ENCODE measurements at regions not wholly inside any gene's neighbourhood (a gene's known extent, or its start where the extent isn't known, plus 50 kb on each side); places are given as distances from the start of the nearest gene placed in this dataset.

GRCh38 chr13:44786756-44787155 is 202.5 kb downstream of the NUFIP1 start:
- no peak for DNase-seq
- Histone ChIP-seq H3K4me3 (no peak overlapping the region), H3K4me1 (peaks cover 0 to 4% (median 0%) of the 10 kb centered on the region in 6 donors), H3K27ac (no peak overlapping the region), H3K9me3 (peaks cover 0 to 5% (median 0%) of the 10 kb centered on the region in 8 donors), H3K27me3 (replicated peaks in 1 of 7) (peaks cover 0 to 9% (median 0%) of the 10 kb centered on the region in 7 donors), H3K36me3 (no peaks in the 10 kb centered on the region)
- intact Hi-C loops (cut with DNase I; ENCODE audit: low total_unique reads) = no loop called here
- WGBS, 5 donors = 72 to 87% (median 81%) methylated on average over 3 of the region's 3 CpGs
- TF ChIP-seq POLR2AphosphoS5 (IDR thresholded peaks at IDR 0.05) (no peak), CTCF (IDR thresholded peaks at IDR 0.05 in 8 of 11, conservative IDR thresholded peaks at IDR 0.05 in 3 of 11) (no peak), POLR2A (IDR thresholded peaks at IDR 0.05) (no peak)

DNA sequence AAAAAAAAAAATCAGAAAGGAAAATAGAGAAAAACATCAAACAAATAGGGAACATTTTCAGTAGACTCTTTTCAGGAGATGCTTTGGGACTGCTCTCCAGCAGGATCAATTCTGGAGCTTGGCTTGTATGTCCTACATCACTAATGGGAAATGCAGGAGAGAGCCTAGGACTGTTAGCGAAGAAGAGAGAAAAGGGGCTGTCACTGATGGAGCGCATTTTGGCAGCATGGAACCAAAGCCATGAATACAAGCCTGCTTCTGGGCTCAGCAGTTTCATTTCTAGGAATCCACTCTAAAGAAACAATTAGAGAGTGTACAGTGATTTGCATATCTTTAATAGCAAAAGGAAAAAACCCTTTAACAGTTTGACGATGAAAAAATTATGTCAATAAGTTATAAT is 203.9 kb downstream of the NUFIP1 start:
- no peaks in the 10 kb centered on the region for H3K36me3 ChIP-seq
- DNase-seq = no peak
- H3K4me1 ChIP-seq = peaks cover 0 to 4% (median 0%) of the 10 kb centered on the region in 6 donors
- peaks cover 0 to 11% (median 0%) of the 10 kb centered on the region in 7 donors for H3K27me3 ChIP-seq (replicated peaks in 1 of 7)
- WGBS, 5 donors = 90 to 95% (median 92%) methylated on average over 3 of the region's 3 CpGs
- H3K27ac ChIP-seq = no peak overlapping the region
- no peak overlapping the region for H3K4me3 ChIP-seq
- no peak for TF ChIP-seq POLR2A (IDR thresholded peaks at IDR 0.05)
- TF ChIP-seq POLR2AphosphoS5 (IDR thresholded peaks at IDR 0.05) = no peak
- intact Hi-C loops (cut with DNase I; ENCODE audit: low total_unique reads) = no loop called here
- peaks cover 0 to 5% (median 0%) of the 10 kb centered on the region in 8 donors for H3K9me3 ChIP-seq

DNA sequence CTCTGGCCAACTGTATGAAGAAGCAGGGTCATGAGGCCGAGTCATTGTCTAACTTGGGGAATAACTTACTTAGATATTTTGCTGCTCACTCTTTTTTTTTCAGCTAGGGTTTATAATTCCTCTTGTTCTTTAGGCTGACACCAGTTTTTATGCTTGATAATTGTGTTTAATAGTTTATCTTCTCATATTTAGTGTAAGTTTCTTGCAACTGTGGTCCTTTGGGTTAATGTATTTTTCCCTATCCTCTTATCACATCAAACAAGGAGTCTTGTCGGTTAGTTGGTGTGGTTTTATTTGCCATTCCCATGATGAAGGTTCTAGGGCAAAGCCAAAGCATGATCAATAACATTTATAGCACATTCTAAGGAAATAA is 204.6 kb downstream of the NUFIP1 start:
- Histone ChIP-seq H3K36me3 (no peaks in the 10 kb centered on the region), H3K27ac (no peak overlapping the region), H3K9me3 (peaks cover 0 to 2% (median 0%) of the 10 kb centered on the region in 8 donors), H3K4me1 (peaks cover 0 to 4% (median 0%) of the 10 kb centered on the region in 6 donors), H3K27me3 (replicated peaks in 1 of 7) (peaks cover 0 to 11% (median 0%) of the 10 kb centered on the region in 7 donors), H3K4me3 (no peak overlapping the region)
- DNase-seq = no peak
- WGBS, 5 donors = 90 to 96% (median 93%) methylated on average over 2 of the region's 2 CpGs
- intact Hi-C loops (cut with DNase I; ENCODE audit: low total_unique reads) = no loop called here
- no peak for TF ChIP-seq POLR2A (IDR thresholded peaks at IDR 0.05)
- TF ChIP-seq CTCF (IDR thresholded peaks at IDR 0.05 in 8 of 11, conservative IDR thresholded peaks at IDR 0.05 in 3 of 11) = no peak
- TF ChIP-seq POLR2AphosphoS5 (IDR thresholded peaks at IDR 0.05) = no peak

- peaks cover 0 to 4% (median 0%) of the 10 kb centered on the region in 6 donors for H3K4me1 ChIP-seq
- peaks cover 0 to 11% (median 0%) of the 10 kb centered on the region in 7 donors for H3K27me3 ChIP-seq (replicated peaks in 1 of 7)
- no peak overlapping the region for H3K4me3 ChIP-seq
- no peaks in the 10 kb centered on the region for H3K9me3 ChIP-seq
- H3K36me3 ChIP-seq = no peaks in the 10 kb centered on the region
- 74 to 84% (median 77%) methylated on average over 4 of the region's 4 CpGs for WGBS, 5 donors
- no peak overlapping the region for H3K27ac ChIP-seq
- TF ChIP-seq POLR2A (IDR thresholded peaks at IDR 0.05) (no peak), POLR2AphosphoS5 (IDR thresholded peaks at IDR 0.05) (no peak), CTCF (IDR thresholded peaks at IDR 0.05 in 8 of 11, conservative IDR thresholded peaks at IDR 0.05 in 3 of 11) (no peak)
- no peak for DNase-seq
- intact Hi-C loops (cut with DNase I; ENCODE audit: low total_unique reads) = no loop called here
These were observed 205.1 kb downstream of the NUFIP1 start for GRCh38 chr13:44783994-44784707.

All from spleen (tissue), 11 donors.